ENCODE measurements at regions not wholly inside any gene's neighbourhood (a gene's known extent, or its start where the extent isn't known, plus 50 kb on each side); places are given as distances from the start of the nearest gene placed in this dataset.

DNA sequence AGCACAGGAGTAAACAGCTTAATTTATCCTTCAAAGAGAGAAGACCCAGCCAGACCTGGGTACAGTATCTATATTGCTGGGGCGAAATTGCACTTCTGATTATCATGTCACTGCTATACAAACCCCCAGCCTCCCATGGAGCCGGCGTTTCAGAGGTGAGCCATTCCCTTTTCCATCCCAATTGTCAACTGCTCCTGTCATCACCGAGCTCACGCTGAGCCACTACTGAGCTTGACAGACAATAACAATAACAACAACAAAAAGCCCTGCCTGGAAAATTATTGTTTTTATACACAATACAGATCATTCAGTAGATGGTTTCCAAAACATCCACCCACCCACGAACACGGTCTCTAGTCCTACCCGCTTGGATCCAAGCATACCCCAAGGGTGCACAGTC lies 129.0 kb upstream of the JARID2 start:
- TF ChIP-seq, protein P1, sequence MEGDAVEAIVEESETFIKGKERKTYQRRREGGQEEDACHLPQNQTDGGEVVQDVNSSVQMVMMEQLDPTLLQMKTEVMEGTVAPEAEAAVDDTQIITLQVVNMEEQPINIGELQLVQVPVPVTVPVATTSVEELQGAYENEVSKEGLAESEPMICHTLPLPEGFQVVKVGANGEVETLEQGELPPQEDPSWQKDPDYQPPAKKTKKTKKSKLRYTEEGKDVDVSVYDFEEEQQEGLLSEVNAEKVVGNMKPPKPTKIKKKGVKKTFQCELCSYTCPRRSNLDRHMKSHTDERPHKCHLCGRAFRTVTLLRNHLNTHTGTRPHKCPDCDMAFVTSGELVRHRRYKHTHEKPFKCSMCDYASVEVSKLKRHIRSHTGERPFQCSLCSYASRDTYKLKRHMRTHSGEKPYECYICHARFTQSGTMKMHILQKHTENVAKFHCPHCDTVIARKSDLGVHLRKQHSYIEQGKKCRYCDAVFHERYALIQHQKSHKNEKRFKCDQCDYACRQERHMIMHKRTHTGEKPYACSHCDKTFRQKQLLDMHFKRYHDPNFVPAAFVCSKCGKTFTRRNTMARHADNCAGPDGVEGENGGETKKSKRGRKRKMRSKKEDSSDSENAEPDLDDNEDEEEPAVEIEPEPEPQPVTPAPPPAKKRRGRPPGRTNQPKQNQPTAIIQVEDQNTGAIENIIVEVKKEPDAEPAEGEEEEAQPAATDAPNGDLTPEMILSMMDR (conservative IDR thresholded peaks at IDR 0.05 in 1 of 2, IDR thresholded peaks at IDR 0.05 in 1 of 2; ENCODE audit: low read depth in 1 of 2, low read length in 2 of 2), result no peak
- no peak for TF ChIP-seq EZH2 (IDR thresholded peaks at IDR 0.05; ENCODE audit: low read length, missing control alignments)
